HG02885 (cell line): ENCODE measurements at regions not wholly inside any gene's neighbourhood (a gene's known extent, or its start where the extent isn't known, plus 50 kb on each side); places are given as distances from the start of the nearest gene placed in this dataset.
A peak's percentile ranks its signal among the peaks of the same experiment; 100 is the strongest.
"Not testable (repeated sequence)": the region's sequence is repeated elsewhere in the genome, so short reads cannot be mapped to it uniquely, and the experiment has no call there.

ENCODE experiments used
- ATAC-seq: cut with Tn5 transposase; IDR thresholded peaks from one replicate; pipeline ENCODE4 v1.9.1; 2021; ENCODE audit warnings: mild to moderate bottlenecking; ENCODE audit not compliant: unreplicated experiment, poor library complexity

DNA sequence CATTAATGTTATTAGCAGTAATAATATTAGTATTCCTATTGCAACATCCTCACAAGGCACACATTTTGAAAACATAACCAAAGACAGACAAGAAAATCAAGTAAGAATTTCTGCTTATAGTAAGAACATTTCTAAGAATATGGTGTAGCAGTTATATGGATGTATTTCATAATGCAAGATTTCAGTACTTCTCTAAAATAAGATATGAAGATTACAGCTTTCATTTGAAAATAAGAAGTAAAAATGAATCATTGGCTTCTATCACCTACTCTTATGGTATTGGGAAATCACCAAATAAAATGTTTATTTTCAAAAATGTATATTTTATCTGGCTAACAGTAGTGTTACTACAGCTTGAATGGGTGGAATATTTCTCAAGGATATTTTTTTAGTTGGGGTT, 103.8 kb upstream of the USP25 start:
- no peak for ATAC-seq

GRCh38 chr21:15627011-15627410, 102.8 kb upstream of the USP25 start:
- ATAC-seq: no peak

DNA sequence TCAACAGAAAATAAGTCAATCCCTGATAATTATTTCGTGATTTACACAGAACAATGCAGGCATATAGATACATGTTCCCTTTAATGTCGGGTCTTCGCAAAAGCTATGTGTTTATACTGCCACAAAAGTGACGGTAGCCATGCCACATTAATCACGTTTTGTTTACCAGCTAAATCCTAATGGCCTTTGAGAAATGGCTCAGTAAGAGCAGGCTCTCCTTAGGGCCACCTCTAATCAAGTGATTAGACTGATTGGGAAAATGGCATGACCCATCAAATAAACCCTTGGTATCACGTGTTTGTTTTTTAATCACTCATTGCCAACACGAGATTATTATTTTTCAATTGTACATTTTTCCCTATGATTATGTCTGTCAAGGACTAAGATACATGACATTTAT, 102.0 kb upstream of the USP25 start:
- ATAC-seq: no peak

- no peak for ATAC-seq
Observed at GRCh38 chr21:15631342-15631741, 98.4 kb upstream of the USP25 start.

DNA sequence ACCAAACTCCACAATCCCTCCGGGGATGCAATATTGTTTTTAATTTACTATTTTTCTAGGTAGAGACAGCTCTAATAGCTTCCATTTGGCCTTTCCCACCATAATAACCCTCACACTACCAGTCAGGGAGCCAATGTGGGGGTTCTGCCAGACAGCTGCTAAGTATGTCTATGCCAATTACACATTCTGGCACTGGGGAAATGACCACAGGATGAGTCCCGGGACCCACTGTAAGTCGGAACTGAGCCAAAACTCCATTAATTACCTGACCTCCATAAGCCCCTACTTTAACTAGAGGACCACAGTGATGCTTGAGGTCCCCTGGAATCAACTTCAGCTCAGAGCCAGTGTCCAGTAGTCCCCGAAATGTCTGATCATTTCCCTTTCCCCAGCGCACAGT, 95.2 kb upstream of the USP25 start:
- not testable (repeated sequence) for ATAC-seq

DNA sequence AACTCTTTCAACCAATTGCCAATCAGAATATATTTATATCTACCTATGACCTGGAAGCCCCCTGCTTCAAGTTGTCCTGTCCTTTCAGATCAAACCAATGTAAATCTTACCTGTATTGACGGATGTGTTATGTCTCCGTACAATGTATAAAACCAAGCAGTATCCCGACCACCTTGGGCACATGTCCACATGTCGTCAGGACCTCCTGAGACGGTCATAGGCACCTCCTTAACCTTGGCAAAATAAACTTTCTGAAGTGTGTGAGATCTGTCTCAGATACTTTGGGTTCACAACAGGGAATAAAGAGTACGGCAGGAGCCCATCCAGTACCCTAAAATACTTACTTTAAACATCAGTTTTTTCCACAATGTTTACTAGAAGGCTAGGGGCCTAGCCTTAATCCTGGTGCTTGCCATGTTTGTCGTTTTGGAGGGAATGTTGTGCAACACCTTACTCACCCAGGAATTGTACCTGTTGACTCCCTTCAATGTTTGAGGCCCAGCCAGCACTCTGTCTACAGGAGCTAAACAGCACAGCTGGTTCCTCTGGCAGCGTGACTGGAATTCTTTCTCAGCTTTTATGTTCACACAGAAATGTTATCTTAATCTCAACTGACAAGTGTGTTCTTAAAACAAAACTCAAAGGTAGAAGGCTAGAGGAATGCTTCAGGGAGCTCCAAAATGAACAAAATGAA, 90.8 kb upstream of the USP25 start:
- ATAC-seq: no peak

DNA sequence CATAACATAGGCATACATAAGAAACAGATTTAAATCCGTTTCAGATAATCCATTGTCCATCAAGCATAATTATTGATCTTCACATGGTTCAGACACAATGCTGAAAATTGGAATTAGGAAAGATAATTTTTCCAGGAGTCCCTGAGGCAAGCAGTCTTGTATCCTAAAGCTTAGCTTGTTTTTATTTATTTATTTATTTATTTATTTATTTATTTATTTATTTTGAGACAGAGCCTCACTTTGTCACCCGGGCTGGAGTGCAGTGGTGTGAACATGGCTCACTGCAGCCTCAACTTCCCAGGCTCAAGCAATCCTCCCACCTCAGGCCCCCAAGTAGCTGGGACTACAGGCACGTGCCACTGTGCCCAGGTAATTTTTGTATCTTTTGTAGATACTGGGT, 89.7 kb upstream of the USP25 start:
- not testable (repeated sequence) for ATAC-seq

DNA sequence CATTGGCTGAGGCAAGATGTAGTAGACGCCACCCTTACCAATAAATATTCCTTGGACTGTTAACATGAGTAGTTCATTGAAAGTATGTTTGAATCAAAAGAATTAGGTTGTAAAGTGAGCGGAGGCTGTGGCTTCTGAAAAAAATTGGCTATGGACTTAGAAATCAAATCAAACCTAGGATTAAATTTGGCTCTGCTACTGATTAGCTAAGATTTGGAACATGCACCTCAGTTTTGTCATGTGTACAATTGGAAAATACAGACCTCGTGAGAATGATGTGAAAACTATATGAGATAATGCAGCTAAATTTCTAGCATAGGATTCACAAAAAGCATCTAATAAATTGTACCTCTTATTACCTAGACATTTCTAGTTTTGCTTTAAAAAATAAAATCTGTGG, 85.3 kb upstream of the USP25 start:
- no peak for ATAC-seq

GRCh38 chr21:15645830-15646229, 84.0 kb upstream of the USP25 start:
- no peak for ATAC-seq

- ATAC-seq: no peak
Observed at GRCh38 chr21:15650735-15651134, 79.0 kb upstream of the USP25 start.

GRCh38 chr21:15651172-15651571, 78.6 kb upstream of the USP25 start:
- no peak for ATAC-seq

DNA sequence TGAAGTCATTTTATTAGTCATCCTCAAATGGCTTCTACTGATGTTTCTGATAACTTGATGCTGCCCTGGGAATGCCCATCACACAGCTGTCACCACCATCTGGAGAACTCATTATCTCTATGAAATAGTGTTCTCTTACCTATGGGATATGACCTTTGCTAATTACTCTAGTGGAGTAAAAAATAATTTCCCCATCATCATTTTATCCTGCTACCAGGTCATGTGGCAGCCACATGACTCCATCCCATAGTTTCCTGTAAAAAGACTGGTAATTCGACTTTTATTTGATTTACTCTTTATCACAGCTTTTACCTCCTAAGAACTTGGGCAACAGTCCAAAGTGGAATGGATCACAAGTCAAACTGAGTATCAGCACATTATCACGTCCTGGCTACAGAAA, 76.1 kb upstream of the USP25 start:
- no peak for ATAC-seq

DNA sequence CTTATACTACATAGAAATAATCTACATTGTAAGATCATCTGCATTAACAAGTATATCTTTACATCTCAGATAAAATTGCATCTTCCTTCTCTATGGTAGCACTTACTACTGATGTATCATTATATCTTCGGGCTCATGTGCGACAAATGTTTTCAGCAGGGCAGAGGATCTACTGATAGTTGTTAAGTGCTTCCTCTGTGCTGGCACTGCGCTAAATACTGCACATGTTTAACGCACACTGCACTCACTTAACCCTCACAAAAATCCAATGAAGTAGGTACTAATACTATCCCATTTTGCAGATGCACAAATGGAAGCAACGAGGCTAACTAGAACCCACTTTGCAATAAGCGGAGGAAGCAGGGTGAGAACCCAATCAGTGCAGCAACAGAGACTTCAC, 75.6 kb upstream of the USP25 start:
- ATAC-seq: no peak

DNA sequence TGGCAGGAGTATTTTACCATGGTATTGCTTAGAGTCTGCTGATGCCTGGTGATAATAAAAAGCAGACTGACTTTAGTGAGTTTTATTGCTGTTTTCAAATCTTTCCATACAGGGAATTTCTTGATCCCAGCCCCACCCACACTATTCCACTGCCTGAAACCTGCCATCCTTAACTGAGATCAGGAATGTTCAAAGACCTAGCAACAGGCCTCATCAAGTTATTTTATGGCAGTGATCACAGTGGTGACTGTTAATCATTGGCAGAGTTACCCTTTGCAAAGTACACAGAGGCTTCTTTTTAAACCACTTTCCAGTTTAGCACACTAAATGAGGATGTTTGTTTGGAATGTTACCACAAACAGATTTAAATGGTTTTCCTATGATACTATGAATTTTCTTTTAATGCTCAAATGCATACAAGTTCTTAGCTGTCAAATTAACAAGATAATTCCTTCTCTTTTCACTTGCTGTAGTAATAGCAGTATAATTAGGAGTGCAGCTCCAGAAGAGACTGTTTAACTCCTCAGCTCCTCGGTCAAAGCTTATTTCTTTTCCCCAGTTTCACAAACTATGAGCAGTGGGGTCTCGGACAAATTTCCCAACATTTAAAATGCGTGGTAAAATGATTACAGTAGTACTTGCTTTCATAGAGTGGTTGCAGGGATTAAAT, 69.9 kb upstream of the USP25 start:
- ATAC-seq: no peak

- ATAC-seq: no peak
Observed at GRCh38 chr21:15660423-15660804, 69.4 kb upstream of the USP25 start.

- no peak for ATAC-seq
Observed at GRCh38 chr21:15667010-15667409, 62.8 kb upstream of the USP25 start.

GRCh38 chr21:15667819-15668218, 62.0 kb upstream of the USP25 start:
- no peak for ATAC-seq

- no peak for ATAC-seq
Observed at GRCh38 chr21:15669247-15669646, 60.5 kb upstream of the USP25 start.

GRCh38 chr21:15671188-15671587, 58.6 kb upstream of the USP25 start:
- ATAC-seq: peak; percentile 83

DNA sequence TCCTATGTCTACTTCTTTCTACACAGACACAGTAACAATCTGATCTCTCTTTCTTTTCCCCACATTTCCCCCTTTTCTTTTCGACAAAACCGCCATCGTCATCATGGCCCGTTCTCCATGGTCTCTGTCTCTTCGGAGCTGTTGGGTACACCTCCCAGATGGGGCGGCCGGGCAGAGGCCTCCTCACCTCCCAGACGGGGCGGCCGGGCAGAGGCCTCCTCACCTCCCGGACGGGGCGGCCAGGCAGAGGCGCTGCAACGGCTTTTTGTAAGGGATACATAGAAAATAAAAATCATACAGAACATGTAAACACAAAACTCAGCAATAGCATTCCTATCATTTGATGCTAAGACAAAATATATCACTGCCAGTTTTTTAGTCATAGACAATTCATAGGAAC, 57.2 kb upstream of the USP25 start:
- not testable (repeated sequence) for ATAC-seq

DNA sequence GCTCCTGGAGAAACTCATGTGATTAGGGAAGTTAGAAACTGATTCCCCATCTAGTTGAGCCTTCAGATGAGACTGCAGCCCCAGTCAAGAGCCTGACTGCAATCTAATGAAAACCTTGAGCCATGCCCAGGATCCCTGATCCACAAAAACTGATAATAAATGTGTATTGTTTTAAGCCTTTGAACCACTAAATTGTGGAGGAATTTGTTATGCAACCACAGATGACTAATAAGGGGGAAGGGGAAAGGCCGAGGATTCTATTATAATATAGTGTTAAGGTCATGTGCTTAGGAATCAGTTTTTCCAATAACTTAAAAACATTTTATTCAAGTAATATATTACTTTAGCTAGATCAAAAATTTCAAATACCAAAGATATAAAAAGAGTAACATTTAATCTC, 52.8 kb upstream of the USP25 start:
- no peak for ATAC-seq

- no peak for ATAC-seq
Observed at GRCh38 chr21:15679630-15680029, 50.2 kb upstream of the USP25 start.
